PC-3 (cell line): ENCODE measurements at regions not wholly inside any gene's neighbourhood (a gene's known extent, or its start where the extent isn't known, plus 50 kb on each side); places are given as distances from the start of the nearest gene placed in this dataset.

Experiments used
- ATAC-seq: fragments of 200-7000 bp; cut with Tn5 transposase; 2 replicates; pipeline ENCODE4 v1.9.1; 2020; ENCODE audit warnings: mild to moderate bottlenecking, moderate library complexity
- BruUV-seq: library from RNA; stranded (reverse); fragments of 400-500 nt; replicated peaks from 2 replicates; lab custom pipeline; 2021; lab: Mats Ljungman, UMichigan
- CTCF ChIA-PET: fragments of 300-600 bp; sonication (Branson Sonifier 250); formaldehyde crosslinking; loops from one replicate; lab custom pipeline; 2022; ENCODE audit warnings: antibody characterized with exemption; lab: Charles Lee
- POLR2A ChIA-PET: fragments of 300-600 bp; sonication (Branson Sonifier 250); formaldehyde crosslinking; loops from one replicate; lab custom pipeline; 2022; ENCODE audit warnings: antibody characterized with exemption; ENCODE audit not compliant: unreplicated experiment; lab: Charles Lee
- DNase-seq: peaks from one replicate; pipeline ENCODE4 v3.0.0-alpha.2; 2015
- H2AFZ ChIP-seq: fragments of 300-600 bp; sonication (generic); 2 replicates; pipeline ENCODE4 v1.6.0; 2016; ENCODE audit warnings: antibody characterized with exemption, low read length
- H3F3A ChIP-seq: fragments of 300-600 bp; sonication (generic); one replicate; pipeline ENCODE4 v1.6.0; 2017; ENCODE audit warnings: antibody characterized with exemption, low read length, control low read depth, mild to moderate bottlenecking; ENCODE audit not compliant: unreplicated experiment
- H3K27ac ChIP-seq: fragments of 300-600 bp; sonication (generic); 2 replicates; pipeline ENCODE4 v1.5.1; 2016; ENCODE audit warnings: mild to moderate bottlenecking, low read length
- H3K27me3 ChIP-seq: fragments of 300-600 bp; sonication (generic); 2 replicates; pipeline ENCODE4 v1.6.1; 2016; ENCODE audit warnings: low read length, mixed read lengths
- H3K36me3 ChIP-seq: fragments of 300-600 bp; sonication (generic); 2 replicates; pipeline ENCODE4 v1.6.1; 2016; ENCODE audit warnings: low read depth, mixed run types, low read length, mixed read lengths
- H3K4me1 ChIP-seq: fragments of 300-600 bp; sonication (generic); 2 replicates; pipeline ENCODE4 v1.5.1; 2016; ENCODE audit warnings: low read length; ENCODE audit not compliant: insufficient read depth
- H3K4me2 ChIP-seq: fragments of 300-600 bp; sonication (generic); 2 replicates; pipeline ENCODE4 v1.6.0; 2016; ENCODE audit warnings: low read length
- H3K4me3 ChIP-seq: fragments of 300-600 bp; sonication (generic); 2 replicates; pipeline ENCODE4 v1.5.1; 2016; ENCODE audit warnings: mild to moderate bottlenecking, low read length, mixed read lengths
- H3K79me2 ChIP-seq: fragments of 300-600 bp; sonication (generic); 2 replicates; pipeline ENCODE4 v1.6.1; 2017; ENCODE audit warnings: low read length, mixed read lengths
- H3K9ac ChIP-seq: fragments of 300-600 bp; sonication (generic); 2 replicates; pipeline ENCODE4 v1.6.0; 2016; ENCODE audit warnings: mild to moderate bottlenecking, low read length
- H3K9me2 ChIP-seq: fragments of 300-600 bp; sonication (generic); replicated peaks from 2 replicates; pipeline ENCODE4 v1.6.1; 2016; ENCODE audit warnings: mixed run types, low read length, mixed read lengths
- H3K9me3 ChIP-seq: fragments of 300-600 bp; sonication (generic); 2 replicates; pipeline ENCODE4 v1.6.1; 2016; ENCODE audit warnings: low read length, mixed read lengths
- H4K20me1 ChIP-seq: fragments of 300-600 bp; sonication (generic); 2 replicates; pipeline ENCODE4 v1.6.1; 2016; ENCODE audit warnings: low read length, mixed read lengths
- CTCF ChIP-seq: fragments of 300-600 bp; sonication (generic); conservative IDR thresholded peaks from 2 replicates; pipeline ENCODE4 v1.5.1; 2017; ENCODE audit warnings: antibody characterized with exemption, low read depth, mild to moderate bottlenecking, low read length
- EZH2 ChIP-seq: fragments of 300-600 bp; sonication (generic); IDR thresholded peaks from one replicate; pipeline ENCODE4 v1.6.1; 2017; ENCODE audit warnings: antibody characterized with exemption, mild to moderate bottlenecking, low read length; ENCODE audit not compliant: unreplicated experiment
- EZH2phosphoT487 ChIP-seq: fragments of 300-600 bp; sonication (generic); IDR thresholded peaks from 2 replicates; pipeline ENCODE4 v1.6.1; 2018; ENCODE audit warnings: mild to moderate bottlenecking, antibody characterized with exemption, low read length, borderline replicate concordance
- intact Hi-C: fragments of 100-400 bp; cut with micrococcal nuclease; formaldehyde crosslinking; loops from 2 replicates; pipeline ENCODE4 v1.9.0; 2023

GRCh38 chr6:21911208-21911607, 317.7 kb downstream of the SOX4 start:
- CTCF ChIA-PET: no interaction called here
- BruUV-seq: no TSS peak
- Histone ChIP-seq H3K4me3 (no peak overlapping the region), H3K27me3 (no peaks in the 10 kb centered on the region), H3K9me3 (no peaks in the 10 kb centered on the region), H3K4me2 (no peak overlapping the region), H3K9ac (no peak overlapping the region), H3K36me3 (no peaks in the 10 kb centered on the region), H3K79me2 (no peaks in the 10 kb centered on the region), H2AFZ (no peak overlapping the region), H3K27ac (no peak overlapping the region), H3F3A (no peaks in the 10 kb centered on the region), H4K20me1 (no peaks in the 10 kb centered on the region), H3K4me1 (peaks cover 18% of the 10 kb centered on the region), H3K9me2 (no peaks in the 10 kb centered on the region)
- POLR2A ChIA-PET: interaction anchor here (0.6 kb wide), 1 partner anchor 179 kb away, joined by 5 read pairs; no protein-coding TSS in a partner anchor
- no peak for TF ChIP-seq CTCF
- no peak for TF ChIP-seq EZH2
- TF ChIP-seq EZH2phosphoT487: no peak
- intact Hi-C loops: no loop called here
- DNase-seq (no peak), ATAC-seq (no peak)

- ATAC-seq: no peak
- Histone ChIP-seq H2AFZ (no peak overlapping the region), H4K20me1 (no peaks in the 10 kb centered on the region), H3K4me3 (no peak overlapping the region), H3K27ac (no peak overlapping the region), H3K9me2 (no peaks in the 10 kb centered on the region), H3K36me3 (no peaks in the 10 kb centered on the region), H3K4me1 (peaks cover 10% of the 10 kb centered on the region), H3K9me3 (no peaks in the 10 kb centered on the region), H3K79me2 (no peaks in the 10 kb centered on the region), H3K9ac (no peak overlapping the region), H3F3A (no peaks in the 10 kb centered on the region), H3K4me2 (no peak overlapping the region), H3K27me3 (no peaks in the 10 kb centered on the region)
- no TSS peak for BruUV-seq
- TF ChIP-seq CTCF (no peak), EZH2 (no peak)
- CTCF ChIA-PET: no interaction called here
- DNase-seq: no peak
- intact Hi-C loops: no loop called here
- POLR2A ChIA-PET: interaction anchor here (0.5 kb wide), 1 partner anchor 191 kb away, joined by 4 read pairs; no protein-coding TSS in a partner anchor
These were observed 318.7 kb downstream of the SOX4 start for GRCh38 chr6:21912151-21912832.
